Osteocyte (in vitro differentiated cells): ENCODE measurements at regions not wholly inside any gene's neighbourhood (a gene's known extent, or its start where the extent isn't known, plus 50 kb on each side); places are given as distances from the start of the nearest gene placed in this dataset.

Source experiments
- DNase-seq: peaks from one replicate; pipeline ENCODE4 v3.0.0; 2021; ENCODE audit warnings: mixed read lengths; ENCODE audit not compliant: unreplicated experiment; ENCODE audit errors: extremely low spot score
- H3K27ac Mint-ChIP-seq: one replicate; pipeline ENCODE4 v1.8.0; 2021; ENCODE audit warnings: mild to moderate bottlenecking, mixed read lengths; ENCODE audit not compliant: unreplicated experiment
- H3K27me3 Mint-ChIP-seq: one replicate; pipeline ENCODE4 v1.8.0; 2021; ENCODE audit warnings: mixed read lengths; ENCODE audit not compliant: unreplicated experiment
- H3K36me3 Mint-ChIP-seq: one replicate; pipeline ENCODE4 v1.8.0; 2021; ENCODE audit warnings: mixed read lengths; ENCODE audit not compliant: unreplicated experiment
- H3K4me1 Mint-ChIP-seq: one replicate; pipeline ENCODE4 v1.8.0; 2021; ENCODE audit warnings: mixed read lengths; ENCODE audit not compliant: unreplicated experiment
- H3K4me3 Mint-ChIP-seq: one replicate; pipeline ENCODE4 v1.8.0; 2021; ENCODE audit warnings: mild to moderate bottlenecking, moderate library complexity, mixed read lengths; ENCODE audit not compliant: unreplicated experiment
- H3K9me3 Mint-ChIP-seq: one replicate; pipeline ENCODE4 v1.8.0; 2021; ENCODE audit warnings: mixed read lengths; ENCODE audit not compliant: unreplicated experiment
- CTCF ChIP-seq: fragments of 200-600 bp; sonication (generic); IDR thresholded peaks from 2 replicates; pipeline ENCODE4 v1.5.0; 2021; ENCODE audit warnings: antibody characterized with exemption, mild to moderate bottlenecking, moderate library complexity

- Mint-ChIP-seq H3K36me3 (no peaks in the 10 kb centered on the region), H3K27me3 (no peaks in the 10 kb centered on the region), H3K4me3 (no peak overlapping the region), H3K4me1 (peaks cover 7% of the 10 kb centered on the region), H3K9me3 (no peaks in the 10 kb centered on the region), H3K27ac (no peak overlapping the region)
- no peak for DNase-seq
- TF ChIP-seq CTCF = no peak
Observed at GRCh38 chr1:194616835-194617234, 1430.4 kb upstream of the B3GALT2 start.

- no peaks in the 10 kb centered on the region for H3K27me3 Mint-ChIP-seq
- no peaks in the 10 kb centered on the region for H3K9me3 Mint-ChIP-seq
- no peak overlapping the region for H3K4me3 Mint-ChIP-seq
- TF ChIP-seq CTCF = no peak
- DNase-seq = no peak
- H3K4me1 Mint-ChIP-seq = peaks cover 6% of the 10 kb centered on the region
- H3K36me3 Mint-ChIP-seq = no peaks in the 10 kb centered on the region
- H3K27ac Mint-ChIP-seq = no peak overlapping the region
Observed at GRCh38 chr1:194602184-194602583, 1415.8 kb upstream of the B3GALT2 start.

- no peaks in the 10 kb centered on the region for H3K36me3 Mint-ChIP-seq
- DNase-seq = no peak
- TF ChIP-seq CTCF = no peak
- no peaks in the 10 kb centered on the region for H3K9me3 Mint-ChIP-seq
- H3K4me1 Mint-ChIP-seq = peaks cover 14% of the 10 kb centered on the region
- H3K27ac Mint-ChIP-seq = no peak overlapping the region
- no peaks in the 10 kb centered on the region for H3K27me3 Mint-ChIP-seq
- no peak overlapping the region for H3K4me3 Mint-ChIP-seq
Observed at GRCh38 chr1:194600716-194601115, 1414.3 kb upstream of the B3GALT2 start.

- no peaks in the 10 kb centered on the region for H3K27me3 Mint-ChIP-seq
- no peak overlapping the region for H3K27ac Mint-ChIP-seq
- H3K4me1 Mint-ChIP-seq = peaks cover 14% of the 10 kb centered on the region
- no peak for DNase-seq
- H3K4me3 Mint-ChIP-seq = no peak overlapping the region
- H3K36me3 Mint-ChIP-seq = no peaks in the 10 kb centered on the region
- TF ChIP-seq CTCF = no peak
- H3K9me3 Mint-ChIP-seq = no peaks in the 10 kb centered on the region
Observed at GRCh38 chr1:194598098-194598497, 1411.7 kb upstream of the B3GALT2 start.

DNA sequence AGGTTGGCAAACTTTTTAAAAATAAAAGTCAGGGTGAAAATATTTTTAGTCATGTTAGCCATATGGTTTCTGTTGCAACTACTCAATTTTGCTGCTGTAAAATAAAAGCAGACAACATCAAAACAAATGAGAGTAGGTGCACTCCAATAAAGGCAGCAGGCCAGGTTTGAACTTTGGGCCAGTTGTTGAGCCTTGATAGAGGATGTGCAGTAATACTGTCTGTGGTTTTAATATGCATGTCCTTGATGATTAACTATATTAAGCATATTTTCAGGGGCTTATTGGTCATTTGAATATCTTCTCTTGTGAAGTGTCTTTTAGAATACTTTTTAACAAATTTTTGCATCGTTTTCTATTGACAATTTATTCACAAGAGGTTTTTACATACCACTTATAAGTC lies 1399.9 kb upstream of the B3GALT2 start:
- H3K27ac Mint-ChIP-seq = no peak overlapping the region
- no peaks in the 10 kb centered on the region for H3K27me3 Mint-ChIP-seq
- TF ChIP-seq CTCF = no peak

More for the DNA sequence above, 1399.9 kb upstream of the B3GALT2 start:
- H3K36me3 Mint-ChIP-seq = no peaks in the 10 kb centered on the region
- H3K9me3 Mint-ChIP-seq = peaks cover 6% of the 10 kb centered on the region
- H3K4me1 Mint-ChIP-seq = peaks cover 11% of the 10 kb centered on the region
- H3K4me3 Mint-ChIP-seq = no peak overlapping the region
- DNase-seq = no peak
